ENCODE measurements at regions not wholly inside any gene's neighbourhood (a gene's known extent, or its start where the extent isn't known, plus 50 kb on each side); places are given as distances from the start of the nearest gene placed in this dataset.

- BruUV-seq (replicated peaks), result no TSS peak
- no peaks in the 10 kb centered on the region for H3K36me3 ChIP-seq (ENCODE audit: insufficient read depth, low read length)
- H3K4me2 ChIP-seq (ENCODE audit: low read length), result no peak overlapping the region
- H3K9me2 ChIP-seq (ENCODE audit: insufficient read depth, low read length), result no peaks in the 10 kb centered on the region
- H4K20me1 ChIP-seq (ENCODE audit: insufficient read depth, low read length), result no peaks in the 10 kb centered on the region
- no peak overlapping the region for H2AFZ ChIP-seq (ENCODE audit: low read length)
- CTCF ChIA-PET (ENCODE audit: unreplicated experiment), result no interaction called here
- H3K27ac ChIP-seq (ENCODE audit: low read depth, low read length, poor library complexity, severe bottlenecking), result no peak overlapping the region
- no peaks in the 10 kb centered on the region for H3K9me3 ChIP-seq (ENCODE audit: low read length)
- no peaks in the 10 kb centered on the region for H3K79me2 ChIP-seq (ENCODE audit: insufficient read depth, low read depth, low read length)
- no peak for DNase-seq (ENCODE audit: low spot score)
- no peak overlapping the region for H3K4me3 ChIP-seq (ENCODE audit: low read depth, low read length, poor library complexity, severe bottlenecking)
- intact Hi-C loops (cut with micrococcal nuclease; ENCODE audit: unreplicated experiment), result no loop called here
- POLR2A ChIA-PET, result no interaction called here
- H3K4me1 ChIP-seq (ENCODE audit: insufficient read depth, low read length, poor library complexity, severe bottlenecking), result no peaks in the 10 kb centered on the region
- TF ChIP-seq EZH2phosphoT487 (IDR thresholded peaks at IDR 0.05; ENCODE audit: borderline replicate concordance, low read depth, low read length), result no peak
Measured at GRCh38 chr3:81217101-81217500, 544.3 kb downstream of the GBE1 start.

- Histone ChIP-seq H3K4me1 (ENCODE audit: insufficient read depth, low read length, poor library complexity, severe bottlenecking) (no peaks in the 10 kb centered on the region), H3K4me3 (ENCODE audit: low read depth, low read length, poor library complexity, severe bottlenecking) (no peak overlapping the region), H3K27ac (ENCODE audit: low read depth, low read length, poor library complexity, severe bottlenecking) (no peak overlapping the region), H3K9me2 (ENCODE audit: insufficient read depth, low read length) (no peaks in the 10 kb centered on the region), H4K20me1 (ENCODE audit: insufficient read depth, low read length) (no peaks in the 10 kb centered on the region), H3K79me2 (ENCODE audit: insufficient read depth, low read depth, low read length) (no peaks in the 10 kb centered on the region), H2AFZ (ENCODE audit: low read length) (no peak overlapping the region), H3K36me3 (ENCODE audit: insufficient read depth, low read length) (no peaks in the 10 kb centered on the region), H3K9me3 (ENCODE audit: low read length) (no peaks in the 10 kb centered on the region), H3K4me2 (ENCODE audit: low read length) (no peak overlapping the region)
- no TSS peak for BruUV-seq (replicated peaks)
- ChIA-PET POLR2A (no interaction called here), CTCF (ENCODE audit: unreplicated experiment) (no interaction called here)
- no peak for TF ChIP-seq CTCF (conservative IDR thresholded peaks at IDR 0.05; ENCODE audit: low read length)
- no peak for TF ChIP-seq EZH2phosphoT487 (IDR thresholded peaks at IDR 0.05; ENCODE audit: borderline replicate concordance, low read depth, low read length)
- intact Hi-C loops (cut with micrococcal nuclease; ENCODE audit: unreplicated experiment), result no loop called here
- no peak for DNase-seq (ENCODE audit: low spot score)
Measured at GRCh38 chr3:81216192-81216591, 545.3 kb downstream of the GBE1 start.

- TF ChIP-seq EZH2phosphoT487 (IDR thresholded peaks at IDR 0.05; ENCODE audit: borderline replicate concordance, low read depth, low read length) (no peak), CTCF (conservative IDR thresholded peaks at IDR 0.05; ENCODE audit: low read length) (no peak)
- POLR2A ChIA-PET, result no interaction called here
Measured at GRCh38 chr3:81214631-81215030, 546.8 kb downstream of the GBE1 start.

More at GRCh38 chr3:81214631-81215030, 546.8 kb downstream of the GBE1 start:
- Histone ChIP-seq H3K36me3 (ENCODE audit: insufficient read depth, low read length) (no peaks in the 10 kb centered on the region), H3K4me2 (ENCODE audit: low read length) (no peak overlapping the region), H3K9me2 (ENCODE audit: insufficient read depth, low read length) (no peaks in the 10 kb centered on the region), H3K4me1 (ENCODE audit: insufficient read depth, low read length, poor library complexity, severe bottlenecking) (no peaks in the 10 kb centered on the region), H3K27ac (ENCODE audit: low read depth, low read length, poor library complexity, severe bottlenecking) (no peak overlapping the region), H2AFZ (ENCODE audit: low read length) (no peak overlapping the region), H3K4me3 (ENCODE audit: low read depth, low read length, poor library complexity, severe bottlenecking) (no peak overlapping the region), H3K9me3 (ENCODE audit: low read length) (no peaks in the 10 kb centered on the region), H3K79me2 (ENCODE audit: insufficient read depth, low read depth, low read length) (no peaks in the 10 kb centered on the region), H4K20me1 (ENCODE audit: insufficient read depth, low read length) (no peaks in the 10 kb centered on the region)
- intact Hi-C loops (cut with micrococcal nuclease; ENCODE audit: unreplicated experiment), result no loop called here
- CTCF ChIA-PET (ENCODE audit: unreplicated experiment), result no interaction called here
- no peak for DNase-seq (ENCODE audit: low spot score)
- no TSS peak for BruUV-seq (replicated peaks)
